ENCODE measurements at regions not wholly inside any gene's neighbourhood (a gene's known extent, or its start where the extent isn't known, plus 50 kb on each side); places are given as distances from the start of the nearest gene placed in this dataset.

- TF ChIP-seq POLR2AphosphoS5 (IDR thresholded peaks at IDR 0.05; ENCODE audit: low read depth, low read length) = no peak
- TF ChIP-seq REST (IDR thresholded peaks at IDR 0.05; ENCODE audit: insufficient read depth in 1 of 2, low read depth in 2 of 2, low read length in 1 of 2) = no peak
- no peak for TF ChIP-seq CTCF (IDR thresholded peaks at IDR 0.05)
Observed at GRCh38 chr2:217097346-217097745, 237.5 kb upstream of the TNP1 start.

Data from Panc1 (cell line).